ENCODE measurements at regions not wholly inside any gene's neighbourhood (a gene's known extent, or its start where the extent isn't known, plus 50 kb on each side); places are given as distances from the start of the nearest gene placed in this dataset.

DNA sequence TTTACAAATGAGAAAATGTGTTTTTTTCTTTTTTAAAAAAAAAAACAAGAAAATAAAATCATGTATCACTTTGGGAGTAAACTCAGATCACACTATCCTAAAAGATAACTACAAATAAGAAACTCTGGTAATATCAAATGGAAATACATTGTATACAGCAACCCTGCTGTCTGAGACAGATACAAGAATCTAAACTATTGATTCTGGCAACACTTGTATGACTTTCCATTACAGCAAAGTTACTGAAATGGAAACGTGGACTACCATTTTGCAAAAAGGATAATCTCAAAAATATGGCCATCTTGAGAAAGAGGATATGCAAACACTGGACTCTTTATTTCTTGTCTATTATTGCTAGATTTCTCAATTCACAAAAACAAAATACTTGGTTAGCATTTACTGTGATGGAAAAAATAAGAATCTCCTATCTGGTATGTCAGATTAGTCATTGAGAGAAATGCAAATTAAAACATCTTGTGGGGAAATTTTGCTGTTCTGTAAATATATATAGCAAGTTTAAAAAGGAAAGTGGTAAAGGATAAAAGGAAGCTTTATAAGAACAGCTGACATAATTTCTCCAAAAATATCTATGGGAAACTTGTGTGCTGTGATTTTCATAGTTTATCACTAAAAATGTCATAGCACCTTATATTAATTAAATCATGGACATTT is 112.9 kb upstream of the FER start:
- TF ChIP-seq, protein P1, sequence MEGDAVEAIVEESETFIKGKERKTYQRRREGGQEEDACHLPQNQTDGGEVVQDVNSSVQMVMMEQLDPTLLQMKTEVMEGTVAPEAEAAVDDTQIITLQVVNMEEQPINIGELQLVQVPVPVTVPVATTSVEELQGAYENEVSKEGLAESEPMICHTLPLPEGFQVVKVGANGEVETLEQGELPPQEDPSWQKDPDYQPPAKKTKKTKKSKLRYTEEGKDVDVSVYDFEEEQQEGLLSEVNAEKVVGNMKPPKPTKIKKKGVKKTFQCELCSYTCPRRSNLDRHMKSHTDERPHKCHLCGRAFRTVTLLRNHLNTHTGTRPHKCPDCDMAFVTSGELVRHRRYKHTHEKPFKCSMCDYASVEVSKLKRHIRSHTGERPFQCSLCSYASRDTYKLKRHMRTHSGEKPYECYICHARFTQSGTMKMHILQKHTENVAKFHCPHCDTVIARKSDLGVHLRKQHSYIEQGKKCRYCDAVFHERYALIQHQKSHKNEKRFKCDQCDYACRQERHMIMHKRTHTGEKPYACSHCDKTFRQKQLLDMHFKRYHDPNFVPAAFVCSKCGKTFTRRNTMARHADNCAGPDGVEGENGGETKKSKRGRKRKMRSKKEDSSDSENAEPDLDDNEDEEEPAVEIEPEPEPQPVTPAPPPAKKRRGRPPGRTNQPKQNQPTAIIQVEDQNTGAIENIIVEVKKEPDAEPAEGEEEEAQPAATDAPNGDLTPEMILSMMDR (IDR thresholded peaks at IDR 0.05; ENCODE audit: low read depth, low read length) = no peak
- H3K4me3 ChIP-seq (ENCODE audit: low read depth, low read length) = no peak overlapping the region

- H3K4me3 ChIP-seq (ENCODE audit: low read depth, low read length) = no peak overlapping the region
- TF ChIP-seq, protein P1 (IDR thresholded peaks at IDR 0.05; ENCODE audit: low read depth, low read length) = no peak
These were observed 113.6 kb upstream of the FER start for GRCh38 chr5:108634010-108634616.

- no peak overlapping the region for H3K4me3 ChIP-seq (ENCODE audit: low read depth, low read length)
- TF ChIP-seq, protein P1 (IDR thresholded peaks at IDR 0.05; ENCODE audit: low read depth, low read length) = no peak
These were observed 117.7 kb upstream of the FER start for GRCh38 chr5:108629779-108630528.

GRCh38 chr5:108625654-108626053 is 122.0 kb upstream of the FER start:
- no peak overlapping the region for H3K4me3 ChIP-seq (ENCODE audit: low read depth, low read length)
- TF ChIP-seq, protein P1 (IDR thresholded peaks at IDR 0.05; ENCODE audit: low read depth, low read length) = no peak

DNA sequence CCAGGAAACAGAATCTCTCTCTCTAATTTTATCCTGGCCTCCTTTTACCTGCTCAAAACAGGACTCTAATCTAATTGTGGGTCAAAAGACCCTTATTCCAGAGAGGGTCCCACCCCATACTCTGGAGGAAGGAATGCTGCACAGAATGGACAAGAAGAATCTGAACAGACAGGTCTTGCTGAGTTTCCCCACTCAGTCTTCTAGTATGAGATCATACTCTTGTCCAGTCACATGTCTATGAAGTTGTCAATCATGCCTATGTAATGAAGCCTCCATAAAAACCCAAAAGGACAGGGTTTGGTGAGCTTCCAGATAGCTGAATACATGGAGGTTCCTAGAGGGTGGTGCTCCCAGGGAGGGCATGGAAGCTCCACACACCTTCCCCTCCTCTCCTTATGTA is 123.9 kb upstream of the FER start:
- TF ChIP-seq, protein P1 (IDR thresholded peaks at IDR 0.05; ENCODE audit: low read depth, low read length) = no peak
- no peak overlapping the region for H3K4me3 ChIP-seq (ENCODE audit: low read depth, low read length)

DNA sequence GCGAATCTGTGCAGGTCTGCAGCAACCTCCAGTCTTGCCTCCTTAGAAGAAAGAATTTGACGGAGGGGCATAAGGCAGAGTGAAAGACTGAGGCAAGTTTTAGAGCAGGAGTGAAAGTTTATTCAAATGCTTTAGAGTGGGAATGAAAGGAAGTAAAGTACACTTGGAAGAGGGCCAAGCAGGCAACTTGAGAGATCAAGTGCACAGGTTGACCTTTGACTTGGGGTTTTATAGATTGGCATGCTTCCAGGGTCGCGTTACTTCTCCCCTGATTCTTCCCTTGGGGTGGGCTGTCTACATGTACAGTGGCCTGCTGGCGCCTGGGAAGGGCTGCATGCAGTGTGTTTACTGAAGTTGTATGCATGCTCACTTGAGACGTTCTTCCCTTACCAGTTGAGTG is 127.2 kb upstream of the FER start:
- H3K4me3 ChIP-seq (ENCODE audit: low read depth, low read length) = no peak overlapping the region
- TF ChIP-seq, protein P1 (IDR thresholded peaks at IDR 0.05; ENCODE audit: low read depth, low read length) = no peak

GRCh38 chr5:108619815-108620214 is 127.9 kb upstream of the FER start:
- TF ChIP-seq, protein P1 (IDR thresholded peaks at IDR 0.05; ENCODE audit: low read depth, low read length) = no peak
- H3K4me3 ChIP-seq (ENCODE audit: low read depth, low read length) = no peak overlapping the region
